Panc1 (cell line): ENCODE measurements at regions not wholly inside any gene's neighbourhood (a gene's known extent, or its start where the extent isn't known, plus 50 kb on each side); places are given as distances from the start of the nearest gene placed in this dataset.

Experiments used
- ATAC-seq: fragments of 200-7000 bp; cut with Tn5 transposase; 2 replicates; pipeline ENCODE4 v1.9.1; 2020; ENCODE audit warnings: mild to moderate bottlenecking, moderate library complexity
- BruUV-seq: library from RNA; stranded (reverse); fragments of 400-500 nt; replicated peaks from 2 replicates; lab custom pipeline; 2021; lab: Mats Ljungman, UMichigan
- CTCF ChIA-PET: fragments of 300-600 bp; sonication (Branson Sonifier 250); formaldehyde crosslinking; loops from one replicate; lab custom pipeline; 2022; ENCODE audit warnings: antibody characterized with exemption; lab: Charles Lee
- POLR2A ChIA-PET: fragments of 300-600 bp; sonication (Branson Sonifier 250); formaldehyde crosslinking; loops from one replicate; lab custom pipeline; 2022; ENCODE audit warnings: antibody characterized with exemption; lab: Charles Lee
- DNase-seq: peaks from one replicate; pipeline ENCODE4 v3.0.0-alpha.2; 2010; ENCODE audit warnings: low read depth, low spot score
- H3K27ac ChIP-seq: 2 replicates; pipeline ENCODE4 v1.5.1; 2011; ENCODE audit warnings: mild to moderate bottlenecking, low read length, inconsistent platforms
- H3K27me3 ChIP-seq: fragments of 200-500 bp; sonication (Bioruptor generic); 2 replicates; pipeline ENCODE4 v1.6.0; 2014; ENCODE audit warnings: low read length, inconsistent platforms; ENCODE audit not compliant: control insufficient read depth, insufficient read depth
- H3K36me3 ChIP-seq: fragments of 200-500 bp; sonication (Bioruptor generic); 2 replicates; pipeline ENCODE4 v1.5.1; 2014; ENCODE audit warnings: inconsistent platforms, mild to moderate bottlenecking, low read length, moderate library complexity; ENCODE audit not compliant: control insufficient read depth, insufficient read depth
- H3K4me1 ChIP-seq: 2 replicates; pipeline ENCODE4 v1.5.1; 2011; ENCODE audit warnings: inconsistent platforms, mild to moderate bottlenecking, low read length, moderate library complexity; ENCODE audit not compliant: control insufficient read depth, insufficient read depth
- H3K4me3 ChIP-seq, 2 experiments: 2 replicates each; pipeline ENCODE4 v1.5.1; 2011 to 2012; ENCODE audit warnings: low read depth in 2 of 2, low read length in 2 of 2, mild to moderate bottlenecking in 2 of 2, inconsistent platforms in 1 of 2, moderate library complexity in 1 of 2
- H3K9me3 ChIP-seq: fragments of 200-500 bp; sonication (Bioruptor generic); 2 replicates; pipeline ENCODE4 v1.5.1; 2014; ENCODE audit warnings: low read depth, mild to moderate bottlenecking, inconsistent platforms, low read length, moderate library complexity; ENCODE audit not compliant: control insufficient read depth, insufficient read depth
- POLR2AphosphoS5 ChIP-seq: IDR thresholded peaks from 2 replicates; pipeline ENCODE4 v1.6.1; 2012; ENCODE audit warnings: mild to moderate bottlenecking, low read depth, low read length, moderate library complexity
- SIN3A ChIP-seq: IDR thresholded peaks from 2 replicates; pipeline ENCODE4 v1.6.1; 2012; ENCODE audit warnings: low read depth, mild to moderate bottlenecking, low read length, moderate library complexity, borderline replicate concordance; ENCODE audit not compliant: insufficient read depth
- TCF7L2 ChIP-seq: IDR thresholded peaks from 2 replicates; pipeline ENCODE4 v1.6.1; 2011; ENCODE audit warnings: mild to moderate bottlenecking, low read depth, low read length, inconsistent platforms
- in situ Hi-C: cut with HindIII; loops from 2 replicates; pipeline ENCODE4 v1.10.0; 2016; ENCODE audit warnings: low sequenced_read_pairs, low pct_unique_long_range_greater_than_20kb
- intact Hi-C: fragments of 100-400 bp; cut with micrococcal nuclease; formaldehyde crosslinking; loops from one replicate; pipeline ENCODE4 v1.10.0; 2022; ENCODE audit not compliant: unreplicated experiment
- TF ChIP-seq, protein P1 (sequence below), 2 experiments: IDR thresholded peaks; 2 replicates each; pipeline ENCODE4 v1.6.1; 2011 to 2012; ENCODE audit warnings: low read depth in 2 of 2, control low read depth in 1 of 2, low read length in 1 of 2, mild to moderate bottlenecking in 1 of 2, moderate library complexity in 1 of 2; ENCODE audit not compliant: insufficient read depth in 1 of 2
- TF ChIP-seq, protein P2 (sequence below): fragments of 450-650 bp; IDR thresholded peaks from 2 replicates; pipeline ENCODE4 v1.5.1; 2017; ENCODE audit warnings: mild to moderate bottlenecking

DNA sequence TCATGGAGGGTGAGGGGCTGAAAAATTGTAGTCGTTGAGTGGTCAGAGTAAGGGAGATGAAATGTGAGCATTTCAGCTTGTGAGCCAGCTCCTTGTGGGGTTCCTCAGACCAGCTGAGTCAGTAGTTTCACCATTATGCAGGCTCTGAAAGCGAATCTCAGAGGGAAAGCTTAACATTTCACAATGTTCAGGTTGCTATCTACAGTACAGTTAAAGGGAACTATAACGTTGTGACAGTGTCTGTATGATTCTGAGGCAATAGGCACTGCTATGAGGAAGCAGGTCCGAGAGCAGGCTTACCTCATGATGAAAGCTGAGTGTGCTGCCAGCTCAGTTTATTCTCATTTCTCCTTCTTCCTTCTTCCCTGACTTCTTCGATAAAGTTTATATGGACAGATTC, 469.6 kb downstream of the EDEM1 start:
- H3K27me3 ChIP-seq: no peaks in the 10 kb centered on the region
- ChIA-PET POLR2A (no interaction called here), CTCF (no interaction called here)
- no peaks in the 10 kb centered on the region for H3K36me3 ChIP-seq
- no peaks in the 10 kb centered on the region for H3K4me1 ChIP-seq
- no peak overlapping the region for H3K27ac ChIP-seq
- ATAC-seq: no peak
- DNase-seq: no peak
- in situ Hi-C loops (no loop called here), intact Hi-C loops (no loop called here)
- TF ChIP-seq POLR2AphosphoS5: no peak
- TF ChIP-seq, protein P1, sequence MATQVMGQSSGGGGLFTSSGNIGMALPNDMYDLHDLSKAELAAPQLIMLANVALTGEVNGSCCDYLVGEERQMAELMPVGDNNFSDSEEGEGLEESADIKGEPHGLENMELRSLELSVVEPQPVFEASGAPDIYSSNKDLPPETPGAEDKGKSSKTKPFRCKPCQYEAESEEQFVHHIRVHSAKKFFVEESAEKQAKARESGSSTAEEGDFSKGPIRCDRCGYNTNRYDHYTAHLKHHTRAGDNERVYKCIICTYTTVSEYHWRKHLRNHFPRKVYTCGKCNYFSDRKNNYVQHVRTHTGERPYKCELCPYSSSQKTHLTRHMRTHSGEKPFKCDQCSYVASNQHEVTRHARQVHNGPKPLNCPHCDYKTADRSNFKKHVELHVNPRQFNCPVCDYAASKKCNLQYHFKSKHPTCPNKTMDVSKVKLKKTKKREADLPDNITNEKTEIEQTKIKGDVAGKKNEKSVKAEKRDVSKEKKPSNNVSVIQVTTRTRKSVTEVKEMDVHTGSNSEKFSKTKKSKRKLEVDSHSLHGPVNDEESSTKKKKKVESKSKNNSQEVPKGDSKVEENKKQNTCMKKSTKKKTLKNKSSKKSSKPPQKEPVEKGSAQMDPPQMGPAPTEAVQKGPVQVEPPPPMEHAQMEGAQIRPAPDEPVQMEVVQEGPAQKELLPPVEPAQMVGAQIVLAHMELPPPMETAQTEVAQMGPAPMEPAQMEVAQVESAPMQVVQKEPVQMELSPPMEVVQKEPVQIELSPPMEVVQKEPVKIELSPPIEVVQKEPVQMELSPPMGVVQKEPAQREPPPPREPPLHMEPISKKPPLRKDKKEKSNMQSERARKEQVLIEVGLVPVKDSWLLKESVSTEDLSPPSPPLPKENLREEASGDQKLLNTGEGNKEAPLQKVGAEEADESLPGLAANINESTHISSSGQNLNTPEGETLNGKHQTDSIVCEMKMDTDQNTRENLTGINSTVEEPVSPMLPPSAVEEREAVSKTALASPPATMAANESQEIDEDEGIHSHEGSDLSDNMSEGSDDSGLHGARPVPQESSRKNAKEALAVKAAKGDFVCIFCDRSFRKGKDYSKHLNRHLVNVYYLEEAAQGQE (IDR thresholded peaks at IDR 0.05; ENCODE audit: insufficient read depth in 1 of 2, low read depth in 2 of 2, low read length in 1 of 2): no peak
- TF ChIP-seq, protein P2, sequence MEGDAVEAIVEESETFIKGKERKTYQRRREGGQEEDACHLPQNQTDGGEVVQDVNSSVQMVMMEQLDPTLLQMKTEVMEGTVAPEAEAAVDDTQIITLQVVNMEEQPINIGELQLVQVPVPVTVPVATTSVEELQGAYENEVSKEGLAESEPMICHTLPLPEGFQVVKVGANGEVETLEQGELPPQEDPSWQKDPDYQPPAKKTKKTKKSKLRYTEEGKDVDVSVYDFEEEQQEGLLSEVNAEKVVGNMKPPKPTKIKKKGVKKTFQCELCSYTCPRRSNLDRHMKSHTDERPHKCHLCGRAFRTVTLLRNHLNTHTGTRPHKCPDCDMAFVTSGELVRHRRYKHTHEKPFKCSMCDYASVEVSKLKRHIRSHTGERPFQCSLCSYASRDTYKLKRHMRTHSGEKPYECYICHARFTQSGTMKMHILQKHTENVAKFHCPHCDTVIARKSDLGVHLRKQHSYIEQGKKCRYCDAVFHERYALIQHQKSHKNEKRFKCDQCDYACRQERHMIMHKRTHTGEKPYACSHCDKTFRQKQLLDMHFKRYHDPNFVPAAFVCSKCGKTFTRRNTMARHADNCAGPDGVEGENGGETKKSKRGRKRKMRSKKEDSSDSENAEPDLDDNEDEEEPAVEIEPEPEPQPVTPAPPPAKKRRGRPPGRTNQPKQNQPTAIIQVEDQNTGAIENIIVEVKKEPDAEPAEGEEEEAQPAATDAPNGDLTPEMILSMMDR: no peak
- TF ChIP-seq TCF7L2: no peak
- TF ChIP-seq SIN3A: no peak
- no TSS peak for BruUV-seq
- no peak overlapping the region for H3K4me3 ChIP-seq
- H3K9me3 ChIP-seq: no peaks in the 10 kb centered on the region

DNA sequence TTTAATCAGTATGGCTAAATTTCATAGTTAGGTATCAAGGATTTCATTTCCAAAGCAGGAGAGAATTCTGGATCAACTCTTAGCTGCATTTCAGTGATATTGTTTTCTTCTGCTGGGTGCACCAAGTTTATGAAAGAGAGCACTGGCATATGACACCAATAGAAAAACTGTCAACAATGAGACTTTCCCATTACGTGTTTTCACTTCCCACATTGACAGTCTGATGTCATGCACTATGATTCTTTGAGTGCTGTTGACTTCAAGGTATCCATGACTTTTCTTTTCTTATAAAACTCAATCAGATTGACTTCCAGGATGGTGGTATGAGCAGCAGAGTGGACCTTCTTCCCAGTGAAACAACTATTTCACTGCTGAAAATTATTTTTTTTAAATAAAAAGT, 476.1 kb downstream of the EDEM1 start:
- Histone ChIP-seq H3K4me3 (no peak overlapping the region), H3K27ac (no peak overlapping the region), H3K27me3 (no peaks in the 10 kb centered on the region), H3K36me3 (no peaks in the 10 kb centered on the region), H3K9me3 (no peaks in the 10 kb centered on the region), H3K4me1 (no peaks in the 10 kb centered on the region)
- intact Hi-C loops: no loop called here
- BruUV-seq: no TSS peak
- ATAC-seq (no peak), DNase-seq (no peak)
- TF ChIP-seq, protein P2: no peak
- TF ChIP-seq, protein P1 (IDR thresholded peaks at IDR 0.05; ENCODE audit: insufficient read depth in 1 of 2, low read depth in 2 of 2, low read length in 1 of 2): no peak
- no peak for TF ChIP-seq TCF7L2
- TF ChIP-seq SIN3A: no peak
- TF ChIP-seq POLR2AphosphoS5: no peak
- CTCF ChIA-PET: no interaction called here
- in situ Hi-C loops: no loop called here
- POLR2A ChIA-PET: no interaction called here
